Loucy (cell line): ENCODE measurements at regions not wholly inside any gene's neighbourhood (a gene's known extent, or its start where the extent isn't known, plus 50 kb on each side); places are given as distances from the start of the nearest gene placed in this dataset.

ENCODE experiments used
- H2AFZ ChIP-seq: fragments of 200-600 bp; sonication (generic); 2 replicates; pipeline ENCODE4 v1.6.0; 2016; ENCODE audit warnings: antibody characterized with exemption, mild to moderate bottlenecking, low read length, moderate library complexity
- H3F3A ChIP-seq: fragments of 200-600 bp; 2 replicates; pipeline ENCODE4 v1.6.0; 2016; ENCODE audit warnings: antibody characterized with exemption, low read depth, mild to moderate bottlenecking
- H3K27me3 ChIP-seq: fragments of 200-600 bp; sonication (generic); 2 replicates; pipeline ENCODE4 v1.6.1; 2014; ENCODE audit warnings: low read length, mild to moderate bottlenecking; ENCODE audit not compliant: insufficient read depth, poor library complexity, severe bottlenecking
- H3K36me3 ChIP-seq: fragments of 200-600 bp; sonication (generic); 2 replicates; pipeline ENCODE4 v1.6.1; 2016; ENCODE audit warnings: low read length; ENCODE audit not compliant: insufficient read depth
- H3K4me1 ChIP-seq: fragments of 200-600 bp; sonication (generic); 2 replicates; pipeline ENCODE4 v1.5.1; 2014; ENCODE audit warnings: low read length, mild to moderate bottlenecking; ENCODE audit not compliant: insufficient read depth, poor library complexity, severe bottlenecking
- H3K4me2 ChIP-seq: fragments of 200-600 bp; sonication (generic); 2 replicates; pipeline ENCODE4 v1.6.0; 2014; ENCODE audit warnings: antibody characterized with exemption, low read length, low read depth, mild to moderate bottlenecking; ENCODE audit not compliant: poor library complexity, severe bottlenecking
- H3K4me3 ChIP-seq: fragments of 200-600 bp; sonication (generic); 2 replicates; pipeline ENCODE4 v1.5.1; 2014; ENCODE audit warnings: low read length, mild to moderate bottlenecking, mixed read lengths; ENCODE audit not compliant: poor library complexity, severe bottlenecking
- H3K79me2 ChIP-seq: fragments of 200-600 bp; sonication (generic); 2 replicates; pipeline ENCODE4 v1.6.1; 2014; ENCODE audit warnings: low read length; ENCODE audit not compliant: insufficient read depth
- H3K9ac ChIP-seq: fragments of 200-600 bp; sonication (generic); 2 replicates; pipeline ENCODE4 v1.6.0; 2014; ENCODE audit warnings: mild to moderate bottlenecking, low read depth, low read length, moderate library complexity; ENCODE audit not compliant: poor library complexity, severe bottlenecking
- H3K9me2 ChIP-seq: fragments of 200-600 bp; sonication (generic); replicated peaks from 2 replicates; pipeline ENCODE4 v1.6.1; 2016; ENCODE audit warnings: low read depth, low read length, mixed read lengths
- H3K9me3 ChIP-seq: fragments of 200-600 bp; sonication (generic); 2 replicates; pipeline ENCODE4 v1.6.1; 2014; ENCODE audit warnings: mild to moderate bottlenecking, antibody characterized with exemption, low read length, low read depth; ENCODE audit not compliant: insufficient read depth
- H4K20me1 ChIP-seq: fragments of 200-600 bp; sonication (generic); 2 replicates; pipeline ENCODE4 v1.6.0; 2014; ENCODE audit warnings: antibody characterized with exemption, low read length, mild to moderate bottlenecking; ENCODE audit not compliant: insufficient read depth, poor library complexity, severe bottlenecking
- CTCF ChIP-seq: fragments of 200-600 bp; sonication (generic); conservative IDR thresholded peaks from 2 replicates; pipeline ENCODE4 v1.5.1; 2014; ENCODE audit warnings: mild to moderate bottlenecking, antibody characterized with exemption, low read length
- EZH2phosphoT487 ChIP-seq: fragments of 200-600 bp; IDR thresholded peaks from 2 replicates; pipeline ENCODE4 v1.6.1; 2018; ENCODE audit warnings: antibody characterized with exemption, mild to moderate bottlenecking, moderate library complexity, borderline replicate concordance

GRCh38 chr2:2410987-2411386 is 79.9 kb upstream of the MYT1L start:
- H3K4me3 ChIP-seq, result no peak overlapping the region
- no peaks in the 10 kb centered on the region for H4K20me1 ChIP-seq
- H3K36me3 ChIP-seq, result no peaks in the 10 kb centered on the region
- H3K9ac ChIP-seq, result no peak overlapping the region
- H3K9me2 ChIP-seq, result no peaks in the 10 kb centered on the region
- no peaks in the 10 kb centered on the region; the same call in 1 of the 2 replicates for H3K9me3 ChIP-seq
- H3K4me2 ChIP-seq, result no peak overlapping the region
- no peaks in the 10 kb centered on the region for H3K4me1 ChIP-seq
- TF ChIP-seq EZH2phosphoT487, result no peak
- TF ChIP-seq CTCF, result no peak
- no peaks in the 10 kb centered on the region for H3F3A ChIP-seq
- no peak overlapping the region for H2AFZ ChIP-seq
- no peaks in the 10 kb centered on the region for H3K79me2 ChIP-seq
- H3K27me3 ChIP-seq, result no peaks in the 10 kb centered on the region

GRCh38 chr2:2409481-2409880 is 78.4 kb upstream of the MYT1L start:
- H3K9me2 ChIP-seq, result no peaks in the 10 kb centered on the region
- H3K27me3 ChIP-seq, result no peaks in the 10 kb centered on the region
- H3K4me2 ChIP-seq, result no peak overlapping the region
- H3K9me3 ChIP-seq, result no peaks in the 10 kb centered on the region
- no peaks in the 10 kb centered on the region for H3K79me2 ChIP-seq
- no peaks in the 10 kb centered on the region for H4K20me1 ChIP-seq
- H3K4me3 ChIP-seq, result no peak overlapping the region
- H3K9ac ChIP-seq, result no peak overlapping the region
- no peaks in the 10 kb centered on the region for H3K4me1 ChIP-seq
- H3K36me3 ChIP-seq, result no peaks in the 10 kb centered on the region
- TF ChIP-seq CTCF (no peak), EZH2phosphoT487 (no peak)
- H3F3A ChIP-seq, result no peaks in the 10 kb centered on the region
- no peak overlapping the region for H2AFZ ChIP-seq

- H3K36me3 ChIP-seq, result no peaks in the 10 kb centered on the region
- H3K27me3 ChIP-seq, result no peaks in the 10 kb centered on the region
- no peaks in the 10 kb centered on the region; the same call in 1 of the 2 replicates for H3K9me3 ChIP-seq
- no peaks in the 10 kb centered on the region for H3F3A ChIP-seq
- no peak overlapping the region for H3K4me3 ChIP-seq
- H4K20me1 ChIP-seq, result no peaks in the 10 kb centered on the region
- H3K4me1 ChIP-seq, result no peaks in the 10 kb centered on the region
- no peak overlapping the region for H2AFZ ChIP-seq
- no peaks in the 10 kb centered on the region for H3K79me2 ChIP-seq
- H3K9me2 ChIP-seq, result no peaks in the 10 kb centered on the region
- TF ChIP-seq CTCF, result no peak
- no peak for TF ChIP-seq EZH2phosphoT487
- no peak overlapping the region for H3K4me2 ChIP-seq
- no peak overlapping the region for H3K9ac ChIP-seq
Observed at GRCh38 chr2:2405780-2406179, 74.7 kb upstream of the MYT1L start.
